Transverse colon (tissue), 3 donors: ENCODE measurements at regions not wholly inside any gene's neighbourhood (a gene's known extent, or its start where the extent isn't known, plus 50 kb on each side); places are given as distances from the start of the nearest gene placed in this dataset.

Experiments used
- CTCF ChIP-seq, 5 experiments: fragments of 200-600 bp in 3 of 5; fragments of 450-650 bp in 2 of 5; sonication (generic) in 3 of 5; IDR thresholded peaks; 1 replicate in 2 of 5; 2 replicates in 3 of 5; pipeline ENCODE4 v1.5.1; 2016 to 2017; ENCODE audit warnings: antibody characterized with exemption in 5 of 5, inconsistent platforms in 3 of 5, mild to moderate bottlenecking in 2 of 5, moderate library complexity in 1 of 5
- POLR2A ChIP-seq: fragments of 450-650 bp; IDR thresholded peaks from one replicate; pipeline ENCODE4 v1.6.1; 2016; ENCODE audit warnings: antibody characterized with exemption, mild to moderate bottlenecking, moderate library complexity

GRCh38 chr6:119608994-119609393 lies 259.4 kb upstream of the MAN1A1 start:
- no peak for TF ChIP-seq CTCF (IDR thresholded peaks at IDR 0.05)
- no peak for TF ChIP-seq POLR2A
